ENCODE measurements at regions not wholly inside any gene's neighbourhood (a gene's known extent, or its start where the extent isn't known, plus 50 kb on each side); places are given as distances from the start of the nearest gene placed in this dataset.

DNA sequence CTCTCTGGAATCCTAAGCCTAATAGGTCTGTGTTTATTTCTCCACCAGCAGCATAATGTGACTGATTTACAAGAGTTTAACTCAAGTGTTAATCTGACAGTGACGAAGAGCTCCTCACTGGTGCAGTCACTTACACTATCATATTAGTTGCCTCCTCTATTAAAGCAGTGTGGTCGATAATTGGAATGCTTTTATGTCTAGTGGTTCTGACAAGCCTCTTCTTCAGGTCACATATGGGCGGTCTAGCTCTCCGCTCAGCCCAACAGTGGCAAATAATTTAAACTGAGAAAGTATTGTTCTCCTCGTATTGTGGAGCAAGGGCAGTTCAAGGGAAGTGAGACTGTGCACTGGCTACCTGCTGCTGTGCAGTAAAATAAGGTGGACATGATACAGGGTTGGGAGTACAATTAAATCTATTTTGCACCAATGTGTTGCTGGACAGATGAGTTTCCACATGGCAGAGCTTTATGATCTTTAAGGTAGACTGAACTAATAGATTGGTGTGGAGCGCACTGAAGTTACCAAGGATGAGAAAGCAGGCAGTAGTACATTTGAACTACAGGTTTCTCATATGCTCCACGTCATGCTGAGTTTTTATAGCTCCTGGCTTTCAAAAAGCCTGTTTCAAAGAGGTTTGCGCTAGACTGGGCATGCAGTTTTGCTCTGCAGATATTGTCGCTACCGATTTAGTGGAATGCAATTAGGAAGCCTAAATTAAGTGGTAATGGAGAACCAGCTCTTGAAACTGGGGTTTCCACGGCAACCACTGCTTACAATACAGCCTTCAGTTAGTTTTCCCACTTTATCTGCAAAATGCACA, 151.7 kb upstream of the POU3F3 start:
- no peak for DNase-seq (ENCODE audit: low spot score)

DNA sequence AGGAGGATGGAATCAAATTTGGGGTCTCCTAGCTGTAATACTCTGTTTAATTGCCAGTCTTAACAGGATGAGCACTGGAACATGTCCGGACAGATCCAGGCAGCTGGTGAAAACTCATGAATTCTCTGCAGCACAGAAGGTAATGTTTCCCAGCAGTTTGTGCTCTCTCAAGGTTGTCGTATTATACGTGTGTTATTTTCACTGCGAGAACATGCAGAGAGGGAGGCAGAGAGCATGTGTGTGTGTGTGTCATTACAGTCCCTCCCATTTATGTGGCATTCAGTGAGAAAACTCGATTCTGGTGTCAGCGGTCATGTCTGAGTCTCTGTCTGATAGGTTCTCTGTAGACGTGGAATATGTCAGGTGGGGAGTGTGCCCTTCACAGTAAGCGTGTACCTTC, 150.2 kb upstream of the POU3F3 start:
- no peak for DNase-seq (ENCODE audit: low spot score)

DNA sequence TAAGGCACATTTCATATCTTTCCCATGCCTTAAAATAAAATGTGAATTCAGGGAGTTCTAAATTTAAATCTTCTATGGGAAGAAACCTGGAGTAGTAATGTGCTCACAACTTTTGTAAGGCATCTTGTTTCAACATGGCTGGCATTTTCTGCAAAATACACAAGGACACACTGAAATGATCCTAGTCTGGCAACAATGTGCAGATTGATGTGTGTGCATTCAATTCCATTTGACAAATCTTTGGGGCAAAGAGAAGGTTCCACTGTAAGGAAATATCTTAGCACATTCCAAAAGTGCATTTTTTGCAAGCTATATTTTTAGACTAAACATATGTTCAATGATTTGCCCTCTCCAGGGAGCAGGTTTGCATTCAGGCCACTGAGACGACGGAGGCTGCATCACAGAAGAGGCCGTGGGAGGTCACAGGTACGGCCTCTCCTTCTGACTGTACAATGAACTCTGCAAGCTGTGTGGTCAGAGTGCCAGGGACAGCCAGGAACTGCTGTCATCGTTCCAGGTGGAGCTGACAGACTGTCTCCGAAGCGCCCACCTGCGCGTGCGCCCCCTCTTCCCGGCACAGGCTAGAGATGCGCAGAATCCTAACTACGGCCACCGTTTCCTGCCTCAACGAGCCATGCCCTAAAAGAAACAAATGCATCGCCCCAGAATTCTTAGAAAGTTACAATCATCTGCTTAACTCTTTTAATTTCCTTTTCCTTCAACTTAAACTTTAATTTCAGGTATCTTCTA, 149.2 kb upstream of the POU3F3 start:
- DNase-seq (ENCODE audit: low spot score) = no peak

DNA sequence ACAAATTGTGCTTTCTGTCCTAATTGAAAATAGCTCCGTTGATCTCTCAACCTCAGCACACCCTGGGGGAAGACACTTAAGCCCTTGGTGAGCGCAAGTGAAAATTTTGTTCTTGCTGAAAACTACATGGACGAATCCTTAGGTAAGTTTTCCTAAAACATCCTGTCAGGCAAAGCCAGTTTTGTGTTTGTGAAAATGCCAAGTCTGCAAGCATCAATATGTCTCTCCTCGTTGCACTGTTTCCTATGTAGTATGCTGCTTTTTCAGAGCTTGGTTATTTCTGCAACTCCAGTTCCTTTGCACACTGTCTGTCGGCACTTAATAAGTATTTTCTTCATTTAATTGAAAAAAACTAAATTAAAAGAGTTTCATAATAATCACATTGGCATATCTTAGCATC, 146.9 kb upstream of the POU3F3 start:
- no peak for DNase-seq (ENCODE audit: low spot score)

DNA sequence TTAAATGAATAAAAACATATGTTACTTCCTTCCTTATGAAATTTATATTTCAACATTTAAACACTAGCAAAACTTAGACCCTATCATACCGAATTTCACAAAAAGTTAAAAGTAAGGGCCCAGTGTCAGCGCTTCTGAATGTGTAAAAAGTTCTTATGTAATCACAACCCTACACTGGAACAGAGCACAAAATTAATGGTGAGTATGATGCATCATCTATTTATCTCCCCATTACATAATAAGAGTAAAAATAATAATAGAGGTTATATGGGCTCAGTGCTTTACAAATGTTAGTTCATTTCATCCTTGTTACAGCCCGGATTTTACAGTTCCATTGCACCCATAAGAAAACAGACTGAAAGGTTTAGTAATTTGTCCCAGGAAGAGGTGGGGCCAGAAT, 144.9 kb upstream of the POU3F3 start:
- no peak for DNase-seq (ENCODE audit: low spot score)

DNA sequence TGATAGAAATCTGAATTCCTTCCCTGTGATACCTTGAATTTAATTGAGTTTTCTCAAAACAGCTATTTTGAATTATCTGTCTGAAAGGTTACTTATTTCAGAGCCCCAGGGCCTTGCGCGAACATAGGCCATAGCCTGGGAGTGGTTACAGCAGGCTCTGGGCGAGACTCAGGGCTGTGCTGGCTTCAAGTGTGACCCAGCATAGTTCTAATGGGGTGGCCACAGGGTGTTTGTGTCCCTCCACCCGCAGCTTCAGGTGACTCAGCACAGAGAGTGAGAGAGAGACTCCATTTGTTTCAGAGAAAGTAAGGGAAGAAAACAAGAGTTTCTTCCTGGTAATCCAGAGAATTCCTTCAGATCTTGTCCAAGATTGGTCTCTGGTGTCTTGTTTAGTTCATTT, 137.9 kb upstream of the POU3F3 start:
- no peak for DNase-seq (ENCODE audit: low spot score)

DNA sequence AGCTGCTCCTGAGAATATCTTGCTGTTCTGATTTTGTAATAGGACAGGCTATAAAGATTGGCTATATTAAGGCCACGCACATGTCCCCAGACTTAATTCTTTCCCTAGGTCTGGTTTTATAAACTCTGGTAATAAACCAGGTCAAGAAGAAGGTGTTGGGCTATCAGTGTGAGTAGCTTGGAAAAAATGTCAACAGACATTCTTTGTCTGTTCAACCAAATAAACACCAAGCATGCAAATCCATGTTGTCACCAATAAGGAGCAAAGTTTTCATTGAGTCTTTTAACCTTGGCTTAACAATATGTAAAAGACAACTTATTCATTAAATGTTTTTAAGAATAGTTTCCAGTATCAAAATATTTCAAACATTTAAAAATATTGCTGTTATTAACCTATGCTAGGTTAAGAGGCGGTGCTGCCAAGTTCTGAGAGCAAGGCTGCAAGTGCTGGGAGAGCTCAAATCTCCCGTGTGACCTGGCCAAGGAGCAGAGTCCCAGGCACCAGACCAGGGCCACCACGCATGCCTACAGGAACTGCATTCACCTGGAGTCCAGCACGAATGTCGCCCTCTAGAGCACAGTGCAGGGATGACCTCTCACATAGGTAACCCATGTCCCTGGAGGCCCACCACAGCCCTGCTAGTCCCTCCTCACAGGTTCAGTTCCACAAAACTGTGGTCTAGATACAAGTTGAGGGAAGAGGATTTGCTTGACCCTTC, 120.5 kb upstream of the POU3F3 start:
- DNase-seq (ENCODE audit: low spot score) = peak; percentile 56

DNA sequence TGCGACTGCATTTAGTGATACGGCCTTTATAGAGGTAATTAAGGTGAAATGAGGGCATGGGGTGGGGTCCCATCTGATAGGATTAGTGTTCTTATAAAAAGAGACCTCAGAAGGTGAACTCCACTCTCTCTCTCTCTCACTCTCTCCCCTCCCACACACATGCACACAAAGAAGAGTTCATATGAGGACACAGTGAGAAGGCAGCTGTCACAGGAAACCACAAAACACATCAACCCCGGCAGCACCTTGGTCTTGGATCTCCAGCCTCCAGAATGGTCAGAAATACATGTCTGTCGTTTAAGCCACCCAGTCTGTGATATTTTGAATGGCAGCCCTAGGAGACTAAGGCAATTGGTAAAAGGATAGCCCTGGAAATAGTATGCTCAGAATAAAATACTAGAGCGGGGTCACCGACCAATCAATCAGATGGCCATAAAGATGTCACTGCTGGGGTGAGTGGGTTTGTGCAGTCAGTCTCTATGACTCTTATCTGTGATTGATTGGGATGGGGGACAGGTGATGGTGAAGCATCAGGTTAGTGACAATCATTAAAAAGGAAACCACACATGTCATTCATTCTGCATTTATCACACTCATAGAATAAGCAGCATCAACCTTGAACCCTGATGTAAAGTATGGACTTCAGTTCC, 118.9 kb upstream of the POU3F3 start:
- DNase-seq (ENCODE audit: low spot score) = no peak

DNA sequence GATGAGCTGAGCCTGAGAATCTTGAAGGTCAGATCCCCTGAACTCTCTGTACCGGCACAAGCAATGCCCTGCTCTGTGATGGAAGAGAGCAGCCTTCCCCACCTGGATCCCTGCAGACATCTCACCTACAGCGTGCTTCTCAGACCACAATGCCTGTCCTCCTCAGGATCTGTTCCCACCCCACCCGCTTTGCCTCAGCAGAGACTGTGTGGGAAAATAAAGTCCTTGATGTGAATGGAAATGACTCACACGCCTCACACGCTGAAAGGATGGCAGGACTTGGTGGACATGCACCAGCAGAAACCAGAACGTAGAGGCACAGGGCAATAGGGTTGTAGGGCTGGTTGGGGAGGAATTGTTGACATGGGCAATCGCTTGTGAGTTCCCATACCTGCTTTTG, 117.9 kb upstream of the POU3F3 start:
- no peak for DNase-seq (ENCODE audit: low spot score)

DNA sequence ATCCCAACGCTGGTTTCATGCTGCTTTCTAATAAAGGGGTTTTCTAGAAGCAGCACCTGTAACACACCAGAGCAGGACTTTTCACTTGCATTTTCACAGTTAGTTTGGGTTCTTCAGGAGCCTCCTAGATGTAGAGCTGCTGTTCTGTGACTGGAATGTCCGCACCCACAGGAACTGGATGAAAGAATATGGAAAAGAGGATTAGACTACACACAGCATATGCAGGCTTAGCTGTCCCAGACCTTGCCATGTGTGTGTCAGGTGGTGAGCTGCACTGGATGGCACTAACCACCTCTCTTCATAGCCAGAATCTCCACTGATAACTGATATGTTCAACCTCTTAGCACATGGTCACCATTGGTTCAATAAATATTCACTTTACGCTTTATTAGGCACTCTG, 112.1 kb upstream of the POU3F3 start:
- no peak for DNase-seq (ENCODE audit: low spot score)

DNA sequence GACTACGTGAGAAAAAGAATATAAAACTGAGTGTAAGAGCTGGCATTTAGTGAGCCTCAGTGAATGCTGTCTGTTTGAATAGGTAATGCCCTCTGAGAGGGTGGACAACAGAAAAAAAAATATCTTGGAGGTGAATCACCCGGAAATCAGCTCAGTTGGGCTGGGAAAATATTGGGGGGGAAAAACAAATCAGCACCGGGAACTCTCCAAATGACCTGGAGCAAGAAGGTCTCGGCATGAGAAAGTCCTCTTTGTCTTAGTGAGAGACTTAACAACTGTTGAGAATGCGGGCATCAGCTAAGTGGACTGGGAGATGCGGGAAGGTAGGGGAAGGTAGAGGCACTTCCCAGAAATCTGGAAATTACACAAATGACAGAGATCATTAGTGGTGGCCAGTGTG, 109.4 kb upstream of the POU3F3 start:
- DNase-seq (ENCODE audit: low spot score) = peak; percentile 15

DNA sequence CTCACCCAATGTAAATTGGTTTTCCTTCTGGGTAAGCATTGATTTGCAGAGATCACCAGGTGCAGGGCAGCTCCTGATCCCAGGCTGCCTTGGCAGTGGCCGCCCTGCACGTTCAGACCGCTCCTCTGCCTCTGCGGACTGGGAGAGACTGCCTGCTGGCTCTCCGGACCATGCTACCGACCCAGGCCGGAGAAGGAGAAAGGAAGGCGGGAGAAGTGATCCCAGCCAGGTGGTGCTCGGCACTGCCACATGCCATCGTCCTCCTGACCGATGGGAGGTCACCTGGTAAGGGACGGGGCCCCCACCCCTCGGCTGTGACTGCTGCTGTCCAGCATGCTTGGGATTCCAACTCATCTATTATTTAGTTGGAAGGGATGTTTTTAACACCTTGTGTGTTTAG, 108.1 kb upstream of the POU3F3 start:
- DNase-seq (ENCODE audit: low spot score) = peak; percentile 18

DNA sequence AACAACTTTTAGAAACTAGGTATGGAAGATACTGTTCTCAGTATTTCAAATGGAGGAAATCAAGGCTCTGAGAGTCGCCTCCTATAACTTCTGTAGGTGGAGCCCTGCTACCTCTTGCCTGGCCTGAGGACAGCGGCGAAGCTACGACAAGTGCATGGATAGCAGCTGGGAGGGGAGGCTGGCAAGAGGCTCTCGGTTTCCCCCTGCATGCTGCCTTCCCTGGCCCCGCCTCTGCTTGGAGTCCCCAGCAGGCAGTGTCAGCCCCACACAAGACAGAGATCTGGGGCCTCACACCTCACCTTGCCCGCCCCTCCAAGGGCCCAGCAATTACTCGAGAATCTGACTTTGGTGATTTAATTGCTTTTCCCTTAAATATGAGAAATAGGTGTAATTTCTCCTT, 107.6 kb upstream of the POU3F3 start:
- DNase-seq (ENCODE audit: low spot score) = peak; percentile 23

DNA sequence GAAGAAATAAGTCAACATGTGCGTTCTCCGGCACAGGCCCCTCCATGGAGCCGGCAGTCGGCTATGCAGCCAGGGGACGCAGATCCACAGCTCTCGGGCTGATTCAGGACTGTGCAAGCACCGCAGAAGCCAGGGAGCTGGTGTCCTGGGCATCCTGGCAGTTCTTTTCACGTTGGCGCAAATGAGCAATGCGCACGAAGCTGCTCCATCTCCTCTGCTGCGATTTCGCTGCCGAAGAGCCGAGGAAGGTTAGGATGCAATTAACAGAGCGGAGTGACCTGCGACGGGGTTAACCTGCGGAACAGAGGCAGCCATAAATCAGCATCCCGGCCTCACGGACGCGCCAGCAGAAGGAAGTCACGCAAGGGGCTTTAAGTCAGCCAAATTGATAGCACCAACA, 107.1 kb upstream of the POU3F3 start:
- DNase-seq (ENCODE audit: low spot score) = no peak

DNA sequence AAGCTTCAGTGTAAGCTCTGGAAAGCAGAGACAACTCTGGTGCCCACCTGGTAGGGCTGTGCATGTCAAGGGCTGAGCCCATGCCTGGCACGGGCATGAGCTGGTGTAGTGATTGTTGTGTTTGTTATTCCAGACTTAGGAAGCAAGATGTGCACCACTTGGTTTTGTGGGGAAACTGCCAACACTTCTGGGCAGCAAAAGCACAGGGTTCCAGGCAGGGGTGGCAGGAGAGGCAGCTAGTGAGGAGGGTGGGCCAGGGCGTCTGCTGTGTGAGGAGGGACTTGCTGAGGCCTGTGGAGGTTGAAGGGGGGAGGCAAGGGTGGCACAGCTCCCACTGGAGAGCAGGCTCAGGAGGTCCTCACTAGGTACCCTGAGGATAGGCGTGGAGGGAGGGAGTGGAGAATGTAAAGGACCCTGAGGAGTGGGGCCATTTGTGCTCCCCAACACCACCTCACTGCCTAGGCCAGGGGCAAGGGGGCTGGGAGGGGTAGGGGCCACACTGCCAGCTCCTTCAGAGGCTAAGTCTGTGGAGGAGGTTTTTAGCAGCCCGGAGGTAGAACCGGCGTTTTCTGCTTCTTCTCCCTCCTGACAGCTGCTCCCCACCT, 104.0 kb upstream of the POU3F3 start:
- no peak for DNase-seq (ENCODE audit: low spot score)

DNA sequence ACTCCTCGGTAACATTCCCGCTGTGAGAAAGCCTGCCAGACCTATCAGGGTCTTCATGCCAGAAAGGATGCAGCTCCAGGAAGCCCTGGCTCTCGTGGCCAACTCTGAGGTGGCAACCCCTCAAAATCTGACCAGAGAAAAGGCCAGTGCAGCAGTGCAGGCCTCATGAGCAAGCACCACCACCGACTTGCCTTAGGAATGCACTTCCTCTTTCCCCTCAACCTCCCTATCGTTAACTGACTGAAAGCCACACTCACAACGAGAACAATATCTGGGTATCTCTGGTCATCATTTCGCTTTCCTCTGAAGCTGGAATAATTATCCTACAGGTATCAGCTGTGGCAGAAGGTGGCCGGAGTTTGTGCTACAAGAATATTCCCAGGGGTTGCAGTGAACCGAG, 101.4 kb upstream of the POU3F3 start:
- no peak for DNase-seq (ENCODE audit: low spot score)

DNA sequence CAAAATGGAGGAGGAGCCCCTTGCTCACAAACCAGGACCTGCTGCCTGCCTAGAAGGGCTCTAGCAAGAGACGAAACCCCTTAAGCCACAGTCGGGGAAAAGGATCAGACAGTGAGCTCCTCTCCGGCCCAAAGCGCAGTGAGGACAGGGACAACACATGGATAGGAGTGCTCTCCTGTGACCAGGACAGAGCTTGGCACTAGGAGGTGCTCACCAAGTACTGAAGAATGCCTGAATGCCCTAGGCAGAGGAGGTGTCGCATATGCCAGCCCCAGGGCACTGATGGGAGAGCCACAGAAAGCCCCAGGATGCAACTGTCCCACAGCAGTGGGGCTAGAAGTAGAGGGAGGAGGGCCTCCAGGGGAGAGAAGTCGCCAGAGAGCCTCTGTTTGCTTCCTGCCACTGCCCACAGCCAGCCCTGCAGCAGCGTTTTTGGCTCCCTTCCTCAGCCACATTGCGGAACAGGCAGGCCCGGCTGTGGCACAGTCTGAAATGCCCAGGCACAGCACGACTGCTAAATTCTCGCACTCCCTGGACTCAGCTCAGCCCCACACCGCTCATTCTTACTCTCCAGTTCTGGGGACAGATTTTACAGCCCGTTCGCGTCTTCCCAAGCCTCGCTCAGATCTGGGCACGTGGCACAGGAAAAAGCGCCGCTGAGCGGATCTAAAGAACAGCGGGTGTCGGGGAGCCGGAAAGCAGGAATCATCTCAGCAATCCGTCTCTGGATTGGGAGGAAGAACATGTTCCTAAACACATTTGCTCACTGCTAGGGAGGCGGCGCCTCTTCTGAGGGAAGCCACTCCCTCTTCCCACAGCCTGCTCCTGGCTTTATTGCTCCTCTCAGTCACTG, 98.7 kb upstream of the POU3F3 start:
- no peak for DNase-seq (ENCODE audit: low spot score)

DNA sequence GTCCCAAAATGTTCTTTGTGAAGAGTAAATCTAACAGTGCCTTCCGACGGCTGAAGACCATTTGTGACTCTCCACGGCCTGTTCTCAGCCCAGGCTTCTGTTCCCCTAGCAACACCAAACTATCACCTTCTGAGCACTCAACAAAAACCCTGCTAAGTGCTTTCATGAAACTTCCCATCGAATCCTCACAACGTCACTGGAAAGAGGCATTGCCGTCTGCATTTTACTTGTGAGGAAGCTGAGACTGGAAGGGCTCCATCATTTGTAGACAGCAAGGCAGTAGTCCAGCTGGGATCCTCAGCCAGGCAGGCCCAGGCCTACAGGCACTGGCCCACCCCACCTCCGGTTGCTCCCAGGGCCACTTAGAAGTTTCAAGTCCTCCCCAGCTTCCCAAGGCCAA, 97.8 kb upstream of the POU3F3 start:
- DNase-seq (ENCODE audit: low spot score) = no peak

DNA sequence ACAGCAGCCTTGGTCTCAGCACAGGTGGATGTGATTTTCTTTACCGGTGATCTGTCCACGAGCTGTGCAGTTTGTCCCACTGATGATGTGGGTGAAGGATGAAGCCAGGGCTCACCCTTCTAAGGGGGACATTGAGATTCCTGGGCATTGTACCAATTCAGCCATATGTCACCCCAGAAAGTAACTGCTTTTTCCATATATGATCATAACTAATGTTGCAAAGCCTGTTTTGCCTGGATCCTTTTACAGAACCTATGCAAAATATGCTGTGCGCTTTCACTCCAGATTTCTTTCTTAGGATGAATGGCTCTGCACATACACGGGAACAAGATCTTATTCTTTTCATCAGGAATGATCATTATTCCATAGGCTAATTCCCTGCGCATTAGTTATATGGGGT, 96.9 kb upstream of the POU3F3 start:
- DNase-seq (ENCODE audit: low spot score) = no peak

DNA sequence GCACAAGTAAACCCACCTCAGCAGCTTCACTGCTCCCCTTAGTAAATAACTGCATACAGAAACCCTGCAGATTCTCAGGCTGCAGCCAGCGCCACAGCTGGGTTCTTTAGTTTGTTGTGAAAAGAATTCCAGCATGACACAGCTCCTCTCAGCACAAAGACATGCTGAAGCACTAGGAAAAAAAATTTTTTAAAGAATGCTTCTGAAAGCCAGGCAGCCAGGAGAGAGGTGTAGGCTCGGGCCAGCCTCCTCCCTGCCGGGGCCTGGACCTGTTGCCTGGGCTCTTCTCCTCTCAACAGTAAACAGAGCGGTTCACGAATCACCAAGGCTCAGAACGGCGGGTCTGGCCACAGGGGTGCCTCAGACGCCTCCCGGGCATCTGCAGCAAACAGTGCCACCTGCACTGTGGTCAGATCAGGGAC, 95.7 kb upstream of the POU3F3 start:
- DNase-seq (ENCODE audit: low spot score) = peak; percentile 63

DNA sequence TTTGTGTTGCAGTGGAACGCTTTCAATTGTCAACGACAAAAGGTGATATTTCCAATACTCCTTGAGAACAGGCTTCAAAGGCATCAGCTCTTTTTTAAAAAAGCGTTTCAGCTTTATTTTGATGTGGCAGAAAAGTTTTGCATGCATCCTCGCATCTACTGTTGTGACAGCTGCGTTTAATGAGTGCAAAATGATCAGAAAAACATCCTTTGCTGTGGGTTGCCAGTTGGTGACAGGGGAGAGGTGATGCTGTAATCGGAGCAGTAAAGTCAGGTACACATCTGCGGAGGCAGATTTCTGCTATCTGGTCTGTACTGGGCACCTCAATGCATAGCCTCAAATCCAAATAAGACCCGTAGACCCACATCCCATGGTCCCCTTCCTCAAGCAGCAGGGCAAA, 91.9 kb upstream of the POU3F3 start:
- DNase-seq (ENCODE audit: low spot score) = no peak

Measured in iPS-NIHi11 (cell line).